A673 (cell line): ENCODE measurements at regions not wholly inside any gene's neighbourhood (a gene's known extent, or its start where the extent isn't known, plus 50 kb on each side); places are given as distances from the start of the nearest gene placed in this dataset.

Source experiments
- EZH2 ChIP-seq: fragments of 200-600 bp; sonication (generic); IDR thresholded peaks from 2 replicates; pipeline ENCODE4 v1.6.1; 2017; ENCODE audit warnings: borderline replicate concordance, low read depth, mild to moderate bottlenecking, mixed read lengths, antibody characterized with exemption, low read length; ENCODE audit not compliant: poor library complexity, severe bottlenecking
- TF ChIP-seq, protein P1 (sequence below): fragments of 300-800, 200-600 bp; sonication (generic); conservative IDR thresholded peaks from 2 replicates; pipeline ENCODE4 v1.5.1; 2017; ENCODE audit warnings: low read depth, mild to moderate bottlenecking, antibody characterized with exemption, low read length, moderate library complexity, mixed read lengths

DNA sequence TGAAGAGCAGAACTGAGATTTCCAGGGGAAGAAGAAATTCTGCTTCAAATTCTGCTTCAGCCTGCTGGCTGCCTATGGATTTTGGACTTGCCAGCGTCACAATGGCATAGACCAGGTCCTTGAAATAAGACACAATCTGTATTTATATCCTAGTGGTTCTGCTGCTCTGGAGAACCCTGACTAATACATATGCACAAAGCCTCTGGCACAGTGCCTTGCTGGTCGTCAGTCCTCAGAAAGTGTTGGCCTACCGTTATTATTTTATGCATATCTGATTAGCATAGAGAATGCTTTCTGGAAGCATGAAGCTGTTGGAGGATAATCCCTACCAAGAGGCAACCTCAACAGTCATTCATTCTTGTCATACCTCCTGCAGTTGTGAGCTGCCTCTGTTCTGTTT lies 213.7 kb downstream of the B3GLCT start:
- TF ChIP-seq, protein P1, sequence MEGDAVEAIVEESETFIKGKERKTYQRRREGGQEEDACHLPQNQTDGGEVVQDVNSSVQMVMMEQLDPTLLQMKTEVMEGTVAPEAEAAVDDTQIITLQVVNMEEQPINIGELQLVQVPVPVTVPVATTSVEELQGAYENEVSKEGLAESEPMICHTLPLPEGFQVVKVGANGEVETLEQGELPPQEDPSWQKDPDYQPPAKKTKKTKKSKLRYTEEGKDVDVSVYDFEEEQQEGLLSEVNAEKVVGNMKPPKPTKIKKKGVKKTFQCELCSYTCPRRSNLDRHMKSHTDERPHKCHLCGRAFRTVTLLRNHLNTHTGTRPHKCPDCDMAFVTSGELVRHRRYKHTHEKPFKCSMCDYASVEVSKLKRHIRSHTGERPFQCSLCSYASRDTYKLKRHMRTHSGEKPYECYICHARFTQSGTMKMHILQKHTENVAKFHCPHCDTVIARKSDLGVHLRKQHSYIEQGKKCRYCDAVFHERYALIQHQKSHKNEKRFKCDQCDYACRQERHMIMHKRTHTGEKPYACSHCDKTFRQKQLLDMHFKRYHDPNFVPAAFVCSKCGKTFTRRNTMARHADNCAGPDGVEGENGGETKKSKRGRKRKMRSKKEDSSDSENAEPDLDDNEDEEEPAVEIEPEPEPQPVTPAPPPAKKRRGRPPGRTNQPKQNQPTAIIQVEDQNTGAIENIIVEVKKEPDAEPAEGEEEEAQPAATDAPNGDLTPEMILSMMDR, result no peak
- TF ChIP-seq EZH2, result no peak
